Tibial nerve (tissue), 3 donors: ENCODE measurements at regions not wholly inside any gene's neighbourhood (a gene's known extent, or its start where the extent isn't known, plus 50 kb on each side); places are given as distances from the start of the nearest gene placed in this dataset.
"Not testable (repeated sequence)": the region's sequence is repeated elsewhere in the genome, so short reads cannot be mapped to it uniquely, and the experiment has no call there.

Experiments
- POLR2A ChIP-seq, 2 donors: fragments of 450-650 bp; IDR thresholded peaks; one replicate each; pipeline ENCODE4 v1.6.1; 2017; ENCODE audit warnings: antibody characterized with exemption in 2 of 2, mild to moderate bottlenecking in 2 of 2, moderate library complexity in 2 of 2
- TF ChIP-seq, protein P1 (sequence below), 5 experiments: fragments of 200-600 bp in 3 of 5; fragments of 450-650 bp in 2 of 5; sonication (generic) in 3 of 5; IDR thresholded peaks; one replicate each; pipeline ENCODE4 v1.5.1; 2016 to 2019; ENCODE audit warnings: antibody characterized with exemption in 5 of 5, mild to moderate bottlenecking in 3 of 5, moderate library complexity in 2 of 5

DNA sequence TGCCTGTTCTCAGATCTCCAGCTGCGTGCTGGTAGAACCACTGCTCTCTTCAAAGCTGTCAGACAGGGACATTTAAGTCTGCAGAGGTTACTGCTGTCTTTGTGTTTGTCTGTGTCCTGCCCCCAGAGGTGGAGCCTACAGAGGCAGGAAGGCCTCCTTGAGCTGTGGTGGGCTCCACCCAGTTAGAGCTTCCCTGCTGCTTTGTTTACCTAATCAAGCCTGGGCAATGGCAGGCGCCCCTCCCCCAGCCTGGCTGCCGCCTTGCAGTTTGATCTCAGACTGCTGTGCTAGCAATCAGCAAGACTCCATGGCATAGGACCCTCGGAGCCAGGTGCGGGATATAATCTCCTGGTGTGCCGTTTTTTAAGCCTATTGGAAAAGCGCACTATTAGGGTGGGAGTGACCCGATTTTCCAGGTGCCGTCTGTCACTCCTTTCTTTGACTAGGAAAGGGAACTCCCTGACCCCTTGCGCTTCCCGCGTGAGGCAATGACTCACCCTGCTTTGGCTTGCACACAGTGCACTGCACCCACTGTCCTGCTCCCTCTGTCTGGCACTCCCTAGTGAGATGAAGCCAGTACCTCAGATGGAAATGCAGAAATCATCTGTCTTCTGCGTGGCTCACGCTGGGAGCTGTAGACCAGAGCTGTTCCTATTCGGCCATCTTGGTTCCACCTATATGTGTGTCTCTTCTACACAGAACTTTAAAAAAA lies 355.1 kb downstream of the SUCLG1 start:
- TF ChIP-seq, protein P1, sequence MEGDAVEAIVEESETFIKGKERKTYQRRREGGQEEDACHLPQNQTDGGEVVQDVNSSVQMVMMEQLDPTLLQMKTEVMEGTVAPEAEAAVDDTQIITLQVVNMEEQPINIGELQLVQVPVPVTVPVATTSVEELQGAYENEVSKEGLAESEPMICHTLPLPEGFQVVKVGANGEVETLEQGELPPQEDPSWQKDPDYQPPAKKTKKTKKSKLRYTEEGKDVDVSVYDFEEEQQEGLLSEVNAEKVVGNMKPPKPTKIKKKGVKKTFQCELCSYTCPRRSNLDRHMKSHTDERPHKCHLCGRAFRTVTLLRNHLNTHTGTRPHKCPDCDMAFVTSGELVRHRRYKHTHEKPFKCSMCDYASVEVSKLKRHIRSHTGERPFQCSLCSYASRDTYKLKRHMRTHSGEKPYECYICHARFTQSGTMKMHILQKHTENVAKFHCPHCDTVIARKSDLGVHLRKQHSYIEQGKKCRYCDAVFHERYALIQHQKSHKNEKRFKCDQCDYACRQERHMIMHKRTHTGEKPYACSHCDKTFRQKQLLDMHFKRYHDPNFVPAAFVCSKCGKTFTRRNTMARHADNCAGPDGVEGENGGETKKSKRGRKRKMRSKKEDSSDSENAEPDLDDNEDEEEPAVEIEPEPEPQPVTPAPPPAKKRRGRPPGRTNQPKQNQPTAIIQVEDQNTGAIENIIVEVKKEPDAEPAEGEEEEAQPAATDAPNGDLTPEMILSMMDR (IDR thresholded peaks at IDR 0.05), result not testable (repeated sequence)
- TF ChIP-seq POLR2A (IDR thresholded peaks at IDR 0.05), result not testable (repeated sequence)
